HuH-7 (cell line): ENCODE measurements at regions not wholly inside any gene's neighbourhood (a gene's known extent, or its start where the extent isn't known, plus 50 kb on each side); places are given as distances from the start of the nearest gene placed in this dataset.
"Not testable (repeated sequence)": the region's sequence is repeated elsewhere in the genome, so short reads cannot be mapped to it uniquely, and the experiment has no call there.

Experiments used
- DNase-seq: peaks from one replicate; pipeline ENCODE4 v3.0.0; 2011; ENCODE audit warnings: low spot score

- peak; percentile 75 for DNase-seq
Measured at GRCh38 chr7:101743241-101743994, 74.0 kb upstream of the CUX1 start.

- no peak for DNase-seq
Measured at GRCh38 chr7:101743995-101744360, 73.4 kb upstream of the CUX1 start.

- no peak for DNase-seq
Measured at GRCh38 chr7:101744588-101744987, 72.8 kb upstream of the CUX1 start.

DNA sequence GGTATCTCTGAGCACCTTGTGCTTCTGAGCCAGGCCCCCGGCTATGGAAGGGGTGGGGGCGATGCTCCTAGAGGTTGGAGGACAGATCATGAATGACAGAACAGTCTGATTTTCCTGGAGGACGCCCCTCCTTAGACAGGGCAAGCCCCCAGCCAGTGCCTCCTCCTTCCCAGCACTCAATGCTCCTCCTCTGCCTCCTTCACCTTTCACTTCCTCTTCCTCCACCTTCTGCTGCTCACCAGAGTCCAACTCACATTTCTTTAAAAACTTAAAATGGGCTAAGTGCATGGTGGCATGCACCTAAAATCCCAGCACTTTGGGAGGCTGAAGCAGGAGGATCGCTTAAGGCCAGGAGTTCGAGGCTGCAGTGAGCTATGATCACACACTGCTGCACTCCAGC lies 71.1 kb upstream of the CUX1 start:
- no peak for DNase-seq

DNA sequence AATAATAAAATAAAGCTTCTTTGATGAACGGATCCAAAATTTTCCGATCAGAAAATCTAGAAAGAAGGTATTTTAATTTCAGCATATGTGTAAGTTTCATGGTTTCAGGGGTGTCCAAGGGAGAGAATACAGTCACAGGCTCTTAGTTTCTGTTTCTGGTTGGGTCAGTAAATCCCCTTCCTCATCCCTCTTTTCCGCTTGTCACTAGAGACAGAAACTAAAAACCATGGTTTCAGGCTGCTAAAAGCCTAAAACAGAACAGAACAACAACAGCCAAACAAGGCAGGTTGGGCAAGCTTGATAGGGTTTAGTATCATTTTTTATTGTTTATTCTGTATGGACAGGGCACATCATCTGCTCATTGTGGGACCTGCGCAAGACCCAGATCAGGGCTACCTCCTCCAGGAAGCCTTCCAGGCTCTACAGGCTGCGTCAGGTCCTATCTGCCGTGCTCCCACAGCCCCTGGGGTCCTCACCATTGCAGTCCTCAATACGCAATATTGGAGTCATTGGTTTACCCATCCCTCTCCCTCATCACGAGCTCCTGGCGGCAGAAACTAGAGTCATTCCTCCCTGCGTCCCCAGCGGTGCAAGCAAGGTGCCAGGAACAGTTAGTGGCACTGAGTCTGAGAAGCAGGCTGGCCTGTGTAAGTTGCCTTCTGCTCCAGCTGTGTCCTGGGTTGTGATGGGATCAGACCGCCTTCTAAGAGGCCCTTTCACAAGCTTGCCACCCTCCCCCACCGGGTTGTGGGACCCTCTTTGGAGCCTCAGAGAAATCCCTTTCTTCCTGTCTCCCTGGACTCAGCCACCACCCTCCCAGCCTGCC lies 70.2 kb upstream of the CUX1 start:
- DNase-seq = no peak

- DNase-seq = no peak
Measured at GRCh38 chr7:101747879-101748345, 69.5 kb upstream of the CUX1 start.

DNA sequence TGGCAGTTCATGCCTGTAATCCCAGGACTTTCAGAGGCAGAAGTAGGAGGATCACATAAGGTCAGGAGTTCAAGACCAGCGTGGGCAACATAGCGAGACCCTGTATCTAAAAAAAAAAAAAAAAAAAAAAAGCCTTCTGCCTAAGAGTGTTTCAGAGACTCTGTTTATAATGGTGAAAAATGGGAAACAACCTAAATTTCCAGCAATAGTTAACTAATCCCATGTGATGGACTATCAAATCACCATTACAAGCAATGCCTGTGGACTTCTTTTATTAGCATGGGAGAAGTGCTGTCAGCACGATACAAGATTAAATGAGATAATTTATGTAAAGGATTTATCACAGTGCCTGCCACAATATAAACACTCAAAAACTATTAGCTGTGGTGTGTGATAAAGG lies 67.5 kb upstream of the CUX1 start:
- no peak for DNase-seq

GRCh38 chr7:101753316-101753715 lies 64.1 kb upstream of the CUX1 start:
- DNase-seq = no peak

GRCh38 chr7:101754424-101755159 lies 62.8 kb upstream of the CUX1 start:
- peak; percentile 58 for DNase-seq

DNA sequence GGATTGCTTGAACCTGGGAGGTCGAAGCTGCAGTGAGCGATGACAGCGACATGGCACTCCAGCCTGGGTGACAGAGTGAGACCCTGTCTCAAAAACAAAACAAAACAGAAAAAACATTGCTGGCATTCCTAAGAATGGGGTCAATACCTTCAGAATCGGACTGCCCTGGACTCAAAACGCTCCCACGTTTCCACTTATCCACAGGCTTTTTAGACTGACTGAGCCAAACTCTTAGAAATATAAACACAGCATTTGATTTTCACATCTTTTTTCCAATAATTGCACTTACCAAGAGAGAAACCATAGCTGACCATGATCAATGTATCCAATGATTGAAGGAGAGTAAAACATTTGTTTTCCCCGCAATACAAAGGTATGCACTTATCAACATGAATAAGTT lies 59.5 kb upstream of the CUX1 start:
- DNase-seq = no peak

- DNase-seq = not testable (repeated sequence)
Measured at GRCh38 chr7:101758519-101758918, 58.9 kb upstream of the CUX1 start.

- DNase-seq = no peak
Measured at GRCh38 chr7:101764221-101764620, 53.2 kb upstream of the CUX1 start.

GRCh38 chr7:101767544-101767943 lies 49.9 kb upstream of the CUX1 start:
- DNase-seq = no peak
